ENCODE measurements at regions not wholly inside any gene's neighbourhood (a gene's known extent, or its start where the extent isn't known, plus 50 kb on each side); places are given as distances from the start of the nearest gene placed in this dataset.

- DNase-seq: no peak
Observed at GRCh38 chr19:16023146-16023915, 53.0 kb upstream of the TPM4 start.

- no peak for DNase-seq
Observed at GRCh38 chr19:16024266-16025107, 51.8 kb upstream of the TPM4 start.

GRCh38 chr19:16025108-16026101, 50.9 kb upstream of the TPM4 start:
- DNase-seq: peak; percentile 63

- DNase-seq: no peak
Observed at GRCh38 chr19:16026131-16026530, 50.2 kb upstream of the TPM4 start.

Measured in MV-4-11 (cell line).